SK-N-SH (cell line): ENCODE measurements at regions not wholly inside any gene's neighbourhood (a gene's known extent, or its start where the extent isn't known, plus 50 kb on each side); places are given as distances from the start of the nearest gene placed in this dataset.

ENCODE experiments used
- CTCF ChIA-PET: fragments of 300-600, 350-600 bp; formaldehyde crosslinking; extraction: SDS; loops from one replicate; lab custom pipeline; 2021; lab: Yijun Ruan, JAX
- POLR2A ChIA-PET: fragments of 350-600 bp; sonication (Branson Sonifier 250); formaldehyde crosslinking; extraction: SDS; loops from one replicate; lab custom pipeline; 2020; ENCODE audit warnings: antibody characterized with exemption, inconsistent platforms; lab: Yijun Ruan, JAX
- DNase-seq: peaks from one replicate; pipeline ENCODE4 v3.0.0; 2012
- H2AFZ ChIP-seq: fragments of 200-600 bp; sonication (generic); 2 replicates; pipeline ENCODE4 v1.8.1; 2016; ENCODE audit warnings: antibody characterized with exemption, mild to moderate bottlenecking, low read depth
- H3F3A ChIP-seq: fragments of 200-600 bp; sonication (generic); replicated peaks from 2 replicates; pipeline ENCODE3; 2016; ENCODE audit warnings: antibody characterized with exemption, mild to moderate bottlenecking; ENCODE audit not compliant: insufficient read depth
- H3K27ac ChIP-seq, 2 experiments: fragments of 200-500 bp in 1 of 2; fragments of 200-600 bp in 1 of 2; sonication (Bioruptor generic) in 1 of 2; sonication (generic), shearing (Covaris generic) in 1 of 2; 2 replicates each; pipeline versions ENCODE4 v1.5.1 to v1.6.1; 2014 to 2016; ENCODE audit warnings: low read depth in 2 of 2, inconsistent platforms in 1 of 2, low read length in 1 of 2, mild to moderate bottlenecking in 1 of 2, mixed read lengths in 1 of 2
- H3K27me3 ChIP-seq: fragments of 200-600 bp; sonication (generic), shearing (Covaris generic); 2 replicates; pipeline ENCODE4 v1.6.1; 2016; ENCODE audit warnings: mixed run types; ENCODE audit not compliant: insufficient read depth
- H3K36me3 ChIP-seq, 2 experiments: fragments of 200-500 bp in 1 of 2; fragments of 200-600 bp in 1 of 2; sonication (Bioruptor generic) in 1 of 2; sonication (generic) in 1 of 2; replicated peaks in 1 of 2; 2 replicates each; pipeline versions ENCODE3 to v1.5.1; 2014 to 2016; ENCODE audit warnings: low read length in 1 of 2, mild to moderate bottlenecking in 1 of 2; ENCODE audit not compliant: insufficient read depth in 2 of 2, control insufficient read depth in 1 of 2
- H3K4me1 ChIP-seq, 2 experiments: fragments of 200-500 bp in 1 of 2; fragments of 200-600 bp in 1 of 2; sonication (Bioruptor generic) in 1 of 2; sonication (generic), shearing (Covaris generic) in 1 of 2; 2 replicates each; pipeline versions ENCODE4 v1.5.1 to v1.6.1; 2014 to 2016; ENCODE audit warnings: low read depth in 1 of 2, low read length in 1 of 2, mixed run types in 1 of 2; ENCODE audit not compliant: insufficient read depth in 2 of 2, control insufficient read depth in 1 of 2
- H3K4me2 ChIP-seq: fragments of 200-600 bp; sonication (generic), shearing (Covaris generic); 2 replicates; pipeline ENCODE4 v1.6.1; 2017; ENCODE audit warnings: mixed run types
- H3K4me3 ChIP-seq, 2 experiments: fragments of 200-500 bp in 1 of 2; fragments of 200-600 bp in 1 of 2; sonication (Bioruptor generic) in 1 of 2; sonication (generic), shearing (Covaris generic) in 1 of 2; 2 replicates each; pipeline versions ENCODE4 v1.5.1 to v1.8.1; 2014 to 2016; ENCODE audit warnings: low read depth in 2 of 2, inconsistent platforms in 1 of 2, low read length in 1 of 2, mild to moderate bottlenecking in 1 of 2, mixed read lengths in 1 of 2, moderate library complexity in 1 of 2
- H3K79me2 ChIP-seq: fragments of 200-600 bp; sonication (generic); 2 replicates; pipeline ENCODE4 v1.8.1; 2017; ENCODE audit warnings: mild to moderate bottlenecking; ENCODE audit not compliant: insufficient read depth
- H3K9ac ChIP-seq: fragments of 200-600 bp; sonication (generic); 2 replicates; pipeline ENCODE4 v1.6.1; 2017; ENCODE audit warnings: mixed run types
- H3K9me2 ChIP-seq: fragments of 200-600 bp; sonication (generic); 2 replicates; pipeline ENCODE4 v1.6.1; 2017; ENCODE audit warnings: mixed run types
- H3K9me3 ChIP-seq: fragments of 200-600 bp; sonication (generic); 2 replicates; pipeline ENCODE4 v1.6.1; 2017; ENCODE audit warnings: mixed run types, mild to moderate bottlenecking, moderate library complexity
- H4K20me1 ChIP-seq: fragments of 200-600 bp; sonication (generic); 2 replicates; pipeline ENCODE4 v1.6.1; 2017; ENCODE audit warnings: mild to moderate bottlenecking, mixed run types; ENCODE audit not compliant: insufficient read depth
- FOXJ3 ChIP-seq: sonication (generic); formaldehyde crosslinking; IDR thresholded peaks from 2 replicates; pipeline ENCODE4 v1.5.1; 2020; ENCODE audit warnings: mild to moderate bottlenecking, missing genetic modification reagents
- GATA2 ChIP-seq: sonication (generic); formaldehyde crosslinking; IDR thresholded peaks from 2 replicates; pipeline ENCODE4 v1.5.0; 2020; ENCODE audit warnings: mild to moderate bottlenecking, missing genetic modification reagents
- IRF3 ChIP-seq: fragments of 150-350 bp; IDR thresholded peaks from 2 replicates; pipeline ENCODE4 v1.6.1; 2016; ENCODE audit warnings: mild to moderate bottlenecking, low read depth, low read length
- JUND ChIP-seq: IDR thresholded peaks from 2 replicates; pipeline ENCODE4 v1.4.0; 2012
- MEF2A ChIP-seq: IDR thresholded peaks from 2 replicates; pipeline ENCODE4 v1.4.0; 2012; ENCODE audit warnings: low read depth, borderline replicate concordance
- MXI1 ChIP-seq: IDR thresholded peaks from 2 replicates; pipeline ENCODE4 v1.6.1; 2012; ENCODE audit warnings: mild to moderate bottlenecking, low read depth, low read length, improper control_type of control experiment
- POLR2AphosphoS5 ChIP-seq: IDR thresholded peaks from 2 replicates; pipeline ENCODE4 v1.6.1; 2012; ENCODE audit warnings: low read depth, low read length
- REST ChIP-seq: IDR thresholded peaks from 2 replicates; pipeline ENCODE4 v1.6.1; 2012; ENCODE audit warnings: mild to moderate bottlenecking, low read depth, low read length, moderate library complexity
- RFX5 ChIP-seq: IDR thresholded peaks from 2 replicates; pipeline ENCODE4 v1.6.1; 2012; ENCODE audit warnings: mild to moderate bottlenecking, improper control_type of control experiment, low read length
- RXRA ChIP-seq: IDR thresholded peaks from 2 replicates; pipeline ENCODE4 v1.4.0; 2012; ENCODE audit warnings: low read depth, mild to moderate bottlenecking, borderline replicate concordance
- TAF1 ChIP-seq: IDR thresholded peaks from 2 replicates; pipeline ENCODE4 v1.6.1; 2012; ENCODE audit warnings: low read depth, mild to moderate bottlenecking, low read length, moderate library complexity, borderline replicate concordance
- TCF12 ChIP-seq: IDR thresholded peaks from 2 replicates; pipeline ENCODE4 v1.4.0; 2012
- YY1 ChIP-seq: IDR thresholded peaks from 2 replicates; pipeline ENCODE4 v1.4.0; 2012; ENCODE audit warnings: low read depth, mild to moderate bottlenecking
- whole genome bisulfite sequencing: methylation state at CpG from one replicate; pipeline ENCODE4 v1.1.6; 2017; ENCODE audit warnings: low lambda C conversion rate; 5-methylcytosine and 5-hydroxymethylcytosine counted together
- TF ChIP-seq, protein P1 (sequence below): IDR thresholded peaks from 2 replicates; pipeline ENCODE4 v1.4.0; 2012; ENCODE audit warnings: low read depth, borderline replicate concordance
- TF ChIP-seq, protein P2 (sequence below): IDR thresholded peaks from 2 replicates; pipeline ENCODE4; 2012
- TF ChIP-seq, protein P3 (sequence below): fragments of 200-600 bp; sonication (generic); IDR thresholded peaks from 2 replicates; pipeline ENCODE4 v1.6.1; 2017; ENCODE audit warnings: antibody characterized with exemption, mild to moderate bottlenecking, moderate library complexity

DNA sequence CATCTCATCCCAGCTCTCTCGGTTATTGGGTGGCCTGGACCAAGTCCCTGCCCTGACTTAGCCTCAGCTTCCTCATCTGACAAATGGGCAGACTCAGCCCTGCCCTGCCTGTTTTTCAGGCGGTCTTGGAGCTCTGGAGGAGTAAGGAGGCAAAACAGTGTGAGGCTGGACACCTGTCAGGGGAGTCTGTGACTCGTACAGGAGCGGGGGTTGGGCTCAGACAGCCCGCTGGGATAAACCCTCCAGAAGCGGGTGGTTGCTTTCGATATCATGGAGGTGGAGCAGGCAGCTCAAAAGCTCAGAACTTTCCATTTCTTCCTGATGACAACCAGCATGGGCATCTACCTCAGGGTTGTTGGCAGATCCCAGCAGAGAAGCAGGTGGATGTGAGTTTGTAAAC is 72.9 kb upstream of the GGTA1 start:
- TF ChIP-seq JUND, result no peak
- TF ChIP-seq, protein P1, sequence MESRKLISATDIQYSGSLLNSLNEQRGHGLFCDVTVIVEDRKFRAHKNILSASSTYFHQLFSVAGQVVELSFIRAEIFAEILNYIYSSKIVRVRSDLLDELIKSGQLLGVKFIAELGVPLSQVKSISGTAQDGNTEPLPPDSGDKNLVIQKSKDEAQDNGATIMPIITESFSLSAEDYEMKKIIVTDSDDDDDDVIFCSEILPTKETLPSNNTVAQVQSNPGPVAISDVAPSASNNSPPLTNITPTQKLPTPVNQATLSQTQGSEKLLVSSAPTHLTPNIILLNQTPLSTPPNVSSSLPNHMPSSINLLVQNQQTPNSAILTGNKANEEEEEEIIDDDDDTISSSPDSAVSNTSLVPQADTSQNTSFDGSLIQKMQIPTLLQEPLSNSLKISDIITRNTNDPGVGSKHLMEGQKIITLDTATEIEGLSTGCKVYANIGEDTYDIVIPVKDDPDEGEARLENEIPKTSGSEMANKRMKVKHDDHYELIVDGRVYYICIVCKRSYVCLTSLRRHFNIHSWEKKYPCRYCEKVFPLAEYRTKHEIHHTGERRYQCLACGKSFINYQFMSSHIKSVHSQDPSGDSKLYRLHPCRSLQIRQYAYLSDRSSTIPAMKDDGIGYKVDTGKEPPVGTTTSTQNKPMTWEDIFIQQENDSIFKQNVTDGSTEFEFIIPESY, result no peak
- TF ChIP-seq IRF3, result no peak
- no peak for TF ChIP-seq REST
- no peak for TF ChIP-seq RFX5
- no peak for TF ChIP-seq MXI1
- no peak for TF ChIP-seq TAF1
- no peak for TF ChIP-seq POLR2AphosphoS5
- no peak for TF ChIP-seq TCF12
- TF ChIP-seq YY1, result no peak
- TF ChIP-seq, protein P2, sequence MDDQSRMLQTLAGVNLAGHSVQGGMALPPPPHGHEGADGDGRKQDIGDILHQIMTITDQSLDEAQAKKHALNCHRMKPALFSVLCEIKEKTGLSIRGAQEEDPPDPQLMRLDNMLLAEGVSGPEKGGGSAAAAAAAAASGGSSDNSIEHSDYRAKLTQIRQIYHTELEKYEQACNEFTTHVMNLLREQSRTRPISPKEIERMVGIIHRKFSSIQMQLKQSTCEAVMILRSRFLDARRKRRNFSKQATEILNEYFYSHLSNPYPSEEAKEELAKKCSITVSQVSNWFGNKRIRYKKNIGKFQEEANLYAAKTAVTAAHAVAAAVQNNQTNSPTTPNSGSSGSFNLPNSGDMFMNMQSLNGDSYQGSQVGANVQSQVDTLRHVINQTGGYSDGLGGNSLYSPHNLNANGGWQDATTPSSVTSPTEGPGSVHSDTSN, result no peak
- TF ChIP-seq, protein P3, sequence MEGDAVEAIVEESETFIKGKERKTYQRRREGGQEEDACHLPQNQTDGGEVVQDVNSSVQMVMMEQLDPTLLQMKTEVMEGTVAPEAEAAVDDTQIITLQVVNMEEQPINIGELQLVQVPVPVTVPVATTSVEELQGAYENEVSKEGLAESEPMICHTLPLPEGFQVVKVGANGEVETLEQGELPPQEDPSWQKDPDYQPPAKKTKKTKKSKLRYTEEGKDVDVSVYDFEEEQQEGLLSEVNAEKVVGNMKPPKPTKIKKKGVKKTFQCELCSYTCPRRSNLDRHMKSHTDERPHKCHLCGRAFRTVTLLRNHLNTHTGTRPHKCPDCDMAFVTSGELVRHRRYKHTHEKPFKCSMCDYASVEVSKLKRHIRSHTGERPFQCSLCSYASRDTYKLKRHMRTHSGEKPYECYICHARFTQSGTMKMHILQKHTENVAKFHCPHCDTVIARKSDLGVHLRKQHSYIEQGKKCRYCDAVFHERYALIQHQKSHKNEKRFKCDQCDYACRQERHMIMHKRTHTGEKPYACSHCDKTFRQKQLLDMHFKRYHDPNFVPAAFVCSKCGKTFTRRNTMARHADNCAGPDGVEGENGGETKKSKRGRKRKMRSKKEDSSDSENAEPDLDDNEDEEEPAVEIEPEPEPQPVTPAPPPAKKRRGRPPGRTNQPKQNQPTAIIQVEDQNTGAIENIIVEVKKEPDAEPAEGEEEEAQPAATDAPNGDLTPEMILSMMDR, result no peak
- TF ChIP-seq MEF2A, result no peak
- TF ChIP-seq RXRA, result no peak
- TF ChIP-seq FOXJ3 (CRISPR knock-in tag), result no peak
- no peak for TF ChIP-seq GATA2
- TF ChIP-seq, all 33 proteins: peak for 0

More for the DNA sequence above, 72.9 kb upstream of the GGTA1 start:
- Histone ChIP-seq H4K20me1 (no peaks in the 10 kb centered on the region), H2AFZ (no peak overlapping the region), H3K9me2 (no peaks in the 10 kb centered on the region), H3K36me3 (no peaks in the 10 kb centered on the region), H3F3A (peaks cover 14% of the 10 kb centered on the region), H3K27ac (no peak overlapping the region), H3K27me3 (no peaks in the 10 kb centered on the region), H3K4me1 (peaks cover 15 to 33% of the 10 kb centered on the region in 2 experiments; a peak in 3 of 4 replicates), H3K4me2 (no peak overlapping the region), H3K9ac (no peak overlapping the region), H3K79me2 (peaks cover 22% of the 10 kb centered on the region; the same call in 1 of the 2 replicates), H3K9me3 (no peaks in the 10 kb centered on the region), H3K4me3 (no peak overlapping the region)
- 81% methylated on average over 5 of the region's 7 CpGs for WGBS
- CTCF ChIA-PET, result interaction anchor here (1.2 to 3.5 kb wide), 4 partner anchors 10 to 123 kb away, joined by 3 to 9 read pairs (median 4); no protein-coding TSS in a partner anchor
- no peak for DNase-seq
- POLR2A ChIA-PET, result no interaction called here
